Neural crest cell (in vitro differentiated cells): ENCODE measurements at regions not wholly inside any gene's neighbourhood (a gene's known extent, or its start where the extent isn't known, plus 50 kb on each side); places are given as distances from the start of the nearest gene placed in this dataset.
"Not testable (repeated sequence)": the region's sequence is repeated elsewhere in the genome, so short reads cannot be mapped to it uniquely, and the experiment has no call there.

Experiments
- DNase-seq: peaks from one replicate; pipeline ENCODE4 v3.0.0; 2021; ENCODE audit warnings: low read depth, mixed read lengths, low spot score
- H3K27ac Mint-ChIP-seq: one replicate; pipeline ENCODE4 v1.8.0; 2021; ENCODE audit warnings: mild to moderate bottlenecking, mixed read lengths; ENCODE audit not compliant: unreplicated experiment
- H3K27me3 Mint-ChIP-seq: 2 replicates; pipeline ENCODE4 v1.8.0; 2021; ENCODE audit warnings: low read depth, mild to moderate bottlenecking, mixed read lengths
- H3K36me3 Mint-ChIP-seq: 2 replicates; pipeline ENCODE4 v1.8.0; 2021; ENCODE audit warnings: low read depth, mild to moderate bottlenecking, mixed read lengths
- H3K4me1 Mint-ChIP-seq: 2 replicates; pipeline ENCODE4 v1.8.0; 2021; ENCODE audit warnings: mixed read lengths
- H3K4me3 Mint-ChIP-seq: one replicate; pipeline ENCODE4 v1.8.0; 2021; ENCODE audit warnings: mild to moderate bottlenecking, mixed read lengths
- H3K9me3 Mint-ChIP-seq: 2 replicates; pipeline ENCODE4 v1.8.0; 2021; ENCODE audit warnings: mixed read lengths
- TF ChIP-seq, protein P1 (sequence below): fragments of 200-600 bp; sonication (generic); conservative IDR thresholded peaks from 2 replicates; pipeline ENCODE4 v1.5.0; 2021; ENCODE audit warnings: antibody characterized with exemption, mild to moderate bottlenecking

DNA sequence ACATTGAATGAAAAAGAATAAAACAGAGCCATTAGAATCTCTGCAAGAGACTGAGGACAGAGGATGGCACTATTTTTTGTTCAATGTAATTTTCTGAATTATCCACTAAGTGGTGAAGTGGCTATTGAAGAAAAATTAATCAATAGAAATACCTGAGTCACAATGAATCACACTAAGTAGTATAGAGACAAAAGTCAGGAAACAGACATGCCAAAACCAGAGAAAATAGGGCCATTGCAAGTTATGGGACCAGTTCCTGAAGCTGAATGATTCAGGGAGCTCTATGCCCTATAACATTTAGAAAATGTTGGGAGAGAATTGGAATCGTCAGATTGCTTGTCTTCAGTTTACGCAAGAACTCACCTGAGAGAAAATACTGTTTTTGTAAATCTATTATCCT is 1103.2 kb upstream of the ALCAM start:
- Mint-ChIP-seq H3K4me1 (no peaks in the 10 kb centered on the region), H3K36me3 (no peaks in the 10 kb centered on the region)
- DNase-seq: no peak

GRCh38 chr3:104266219-104266618 is 1100.5 kb upstream of the ALCAM start:
- not testable (repeated sequence) for H3K4me1 Mint-ChIP-seq, H3K27me3 Mint-ChIP-seq, DNase-seq, H3K27ac Mint-ChIP-seq, H3K4me3 Mint-ChIP-seq, H3K36me3 Mint-ChIP-seq
- H3K9me3 Mint-ChIP-seq: peaks cover 12% of the 10 kb centered on the region

More for the DNA sequence above, 1103.2 kb upstream of the ALCAM start:
- TF ChIP-seq, protein P1, sequence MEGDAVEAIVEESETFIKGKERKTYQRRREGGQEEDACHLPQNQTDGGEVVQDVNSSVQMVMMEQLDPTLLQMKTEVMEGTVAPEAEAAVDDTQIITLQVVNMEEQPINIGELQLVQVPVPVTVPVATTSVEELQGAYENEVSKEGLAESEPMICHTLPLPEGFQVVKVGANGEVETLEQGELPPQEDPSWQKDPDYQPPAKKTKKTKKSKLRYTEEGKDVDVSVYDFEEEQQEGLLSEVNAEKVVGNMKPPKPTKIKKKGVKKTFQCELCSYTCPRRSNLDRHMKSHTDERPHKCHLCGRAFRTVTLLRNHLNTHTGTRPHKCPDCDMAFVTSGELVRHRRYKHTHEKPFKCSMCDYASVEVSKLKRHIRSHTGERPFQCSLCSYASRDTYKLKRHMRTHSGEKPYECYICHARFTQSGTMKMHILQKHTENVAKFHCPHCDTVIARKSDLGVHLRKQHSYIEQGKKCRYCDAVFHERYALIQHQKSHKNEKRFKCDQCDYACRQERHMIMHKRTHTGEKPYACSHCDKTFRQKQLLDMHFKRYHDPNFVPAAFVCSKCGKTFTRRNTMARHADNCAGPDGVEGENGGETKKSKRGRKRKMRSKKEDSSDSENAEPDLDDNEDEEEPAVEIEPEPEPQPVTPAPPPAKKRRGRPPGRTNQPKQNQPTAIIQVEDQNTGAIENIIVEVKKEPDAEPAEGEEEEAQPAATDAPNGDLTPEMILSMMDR: no peak
- H3K9me3 Mint-ChIP-seq: peaks cover 12% of the 10 kb centered on the region
- H3K4me3 Mint-ChIP-seq: no peak overlapping the region
- no peak overlapping the region for H3K27ac Mint-ChIP-seq
- H3K27me3 Mint-ChIP-seq: no peaks in the 10 kb centered on the region

DNA sequence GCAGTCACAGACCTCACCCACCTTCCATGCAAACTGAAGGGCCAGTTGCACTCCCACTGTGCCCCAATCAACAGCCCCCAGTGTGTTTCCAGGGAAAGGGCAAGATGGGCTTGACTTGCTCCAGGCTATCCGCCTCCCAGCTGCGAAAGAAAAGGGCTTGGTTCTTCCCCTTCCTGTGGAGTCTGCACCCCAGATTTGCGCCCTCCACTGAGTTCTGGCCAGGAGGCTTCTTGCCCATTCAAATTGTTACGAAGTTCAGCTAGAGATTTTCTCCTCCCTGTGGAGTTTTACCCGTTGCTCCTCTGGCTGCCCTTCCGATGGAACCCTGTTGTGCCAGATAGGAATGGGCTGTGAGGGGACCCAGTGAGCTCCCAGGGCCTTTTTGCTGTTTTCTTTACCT is 1096.9 kb upstream of the ALCAM start:
- TF ChIP-seq, protein P1: no peak
- H3K36me3 Mint-ChIP-seq: no peaks in the 10 kb centered on the region
- DNase-seq: no peak
- H3K27ac Mint-ChIP-seq: no peak overlapping the region
- H3K9me3 Mint-ChIP-seq: peaks cover 12% of the 10 kb centered on the region
- no peaks in the 10 kb centered on the region for H3K4me1 Mint-ChIP-seq
- H3K4me3 Mint-ChIP-seq: no peak overlapping the region
- H3K27me3 Mint-ChIP-seq: no peaks in the 10 kb centered on the region

- no peaks in the 10 kb centered on the region for H3K27me3 Mint-ChIP-seq
- peaks cover 2% of the 10 kb centered on the region for H3K9me3 Mint-ChIP-seq
- DNase-seq: peak; percentile 1
- no peaks in the 10 kb centered on the region for H3K4me1 Mint-ChIP-seq
- no peak overlapping the region for H3K4me3 Mint-ChIP-seq
- peaks cover 7% of the 10 kb centered on the region for H3K36me3 Mint-ChIP-seq
- TF ChIP-seq, protein P1: peak; percentile 74
- no peak overlapping the region for H3K27ac Mint-ChIP-seq
These were observed 1093.6 kb upstream of the ALCAM start for GRCh38 chr3:104273046-104273649.

GRCh38 chr3:104275199-104275598 is 1091.5 kb upstream of the ALCAM start:
- DNase-seq: no peak
- H3K27me3 Mint-ChIP-seq: no peaks in the 10 kb centered on the region
- peaks cover 2% of the 10 kb centered on the region for H3K9me3 Mint-ChIP-seq
- no peaks in the 10 kb centered on the region for H3K4me1 Mint-ChIP-seq
- no peak overlapping the region for H3K27ac Mint-ChIP-seq
- no peak overlapping the region for H3K4me3 Mint-ChIP-seq
- TF ChIP-seq, protein P1: no peak
- peaks cover 14% of the 10 kb centered on the region for H3K36me3 Mint-ChIP-seq

- peaks cover 15% of the 10 kb centered on the region for H3K9me3 Mint-ChIP-seq
- H3K4me3 Mint-ChIP-seq: no peak overlapping the region
- no peak for DNase-seq
- no peak overlapping the region for H3K27ac Mint-ChIP-seq
- H3K4me1 Mint-ChIP-seq: no peaks in the 10 kb centered on the region
- no peaks in the 10 kb centered on the region for H3K27me3 Mint-ChIP-seq
- TF ChIP-seq, protein P1: no peak
- H3K36me3 Mint-ChIP-seq: peaks cover 25% of the 10 kb centered on the region
These were observed 1087.1 kb upstream of the ALCAM start for GRCh38 chr3:104279617-104280016.
